ENCODE measurements at regions not wholly inside any gene's neighbourhood (a gene's known extent, or its start where the extent isn't known, plus 50 kb on each side); places are given as distances from the start of the nearest gene placed in this dataset.
A peak's percentile ranks its signal among the peaks of the same experiment; 100 is the strongest.

DNA sequence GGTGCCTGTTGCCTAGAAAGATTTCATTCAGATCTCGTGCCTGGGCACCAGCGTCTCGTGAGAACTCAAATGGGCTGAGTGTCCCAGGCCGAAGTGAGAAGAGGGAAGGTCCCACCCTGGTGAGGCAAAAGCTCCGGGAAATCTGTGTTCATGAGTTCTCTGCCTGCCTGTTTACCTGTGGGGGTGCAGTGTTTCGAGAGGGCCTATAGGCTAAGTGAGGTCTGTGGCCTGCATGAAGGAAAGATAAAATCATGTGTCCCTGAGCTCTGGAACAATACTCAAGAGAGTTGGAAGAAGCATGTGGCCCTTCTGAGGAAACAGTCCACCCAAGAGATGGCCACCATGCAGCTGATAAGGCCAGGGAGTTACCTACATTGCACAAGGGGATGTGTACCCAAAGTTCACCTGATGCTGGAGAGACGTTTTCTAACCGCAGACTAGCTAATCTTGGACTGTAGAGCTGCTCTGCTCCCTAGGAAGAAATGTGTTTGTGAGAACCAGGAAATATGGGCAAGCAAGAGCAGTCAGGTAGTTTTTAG, 63.5 kb upstream of the ST3GAL5 start:
- Histone ChIP-seq H3K4me3 (ENCODE audit: low read depth in 1 of 3, low read length in 3 of 3) (no peak overlapping the region), H3K4me1 (ENCODE audit: control insufficient read depth in 4 of 4, insufficient read depth in 4 of 4, low read length in 3 of 4) (peaks cover 27 to 60% (median 50%) of the 10 kb centered on the region in 4 donors), H3K36me3 (ENCODE audit: control insufficient read depth in 4 of 4, insufficient read depth in 3 of 4, low read depth in 1 of 4, low read length in 3 of 4) (no peaks in the 10 kb centered on the region), H3K27ac (ENCODE audit: low read depth in 1 of 2, low read length in 2 of 2) (peak overlapping the region in 1 of 2 donors; percentile 77), H3K9ac (ENCODE audit: low read depth in 1 of 2, low read length in 2 of 2) (no peak overlapping the region), H3K9me3 (ENCODE audit: control insufficient read depth in 4 of 4, low read length in 3 of 4) (no peaks in the 10 kb centered on the region), H3K27me3 (ENCODE audit: control insufficient read depth in 4 of 4, insufficient read depth in 4 of 4, low read length in 3 of 4) (no peaks in the 10 kb centered on the region)
- TF ChIP-seq NR2F2 (IDR thresholded peaks at IDR 0.05) (no peak), FOXA2 (IDR thresholded peaks at IDR 0.05) (peak; percentile 19), JUND (IDR thresholded peaks at IDR 0.05) (peak in 1 of 2 donors; percentile 14), HNF4A (conservative IDR thresholded peaks at IDR 0.05) (peak; percentile 66 to 74), FOXA1 (IDR thresholded peaks at IDR 0.05) (no peak), GABPA (IDR thresholded peaks at IDR 0.05 in 1 of 2, conservative IDR thresholded peaks at IDR 0.05 in 1 of 2) (no peak), YY1 (IDR thresholded peaks at IDR 0.05) (peak; percentile 41), RAD21 (IDR thresholded peaks at IDR 0.05) (peak in 1 of 2 donors; percentile 34), EGR1 (IDR thresholded peaks at IDR 0.05; ENCODE audit: low read depth in 2 of 2) (no peak), TAF1 (conservative IDR thresholded peaks at IDR 0.05) (no peak), SP1 (IDR thresholded peaks at IDR 0.05) (peak; percentile 41), RXRA (IDR thresholded peaks at IDR 0.05) (peak in 1 of 2 donors; percentile 51), HNF4G (IDR thresholded peaks at IDR 0.05) (no peak)
- TF ChIP-seq, protein P1, sequence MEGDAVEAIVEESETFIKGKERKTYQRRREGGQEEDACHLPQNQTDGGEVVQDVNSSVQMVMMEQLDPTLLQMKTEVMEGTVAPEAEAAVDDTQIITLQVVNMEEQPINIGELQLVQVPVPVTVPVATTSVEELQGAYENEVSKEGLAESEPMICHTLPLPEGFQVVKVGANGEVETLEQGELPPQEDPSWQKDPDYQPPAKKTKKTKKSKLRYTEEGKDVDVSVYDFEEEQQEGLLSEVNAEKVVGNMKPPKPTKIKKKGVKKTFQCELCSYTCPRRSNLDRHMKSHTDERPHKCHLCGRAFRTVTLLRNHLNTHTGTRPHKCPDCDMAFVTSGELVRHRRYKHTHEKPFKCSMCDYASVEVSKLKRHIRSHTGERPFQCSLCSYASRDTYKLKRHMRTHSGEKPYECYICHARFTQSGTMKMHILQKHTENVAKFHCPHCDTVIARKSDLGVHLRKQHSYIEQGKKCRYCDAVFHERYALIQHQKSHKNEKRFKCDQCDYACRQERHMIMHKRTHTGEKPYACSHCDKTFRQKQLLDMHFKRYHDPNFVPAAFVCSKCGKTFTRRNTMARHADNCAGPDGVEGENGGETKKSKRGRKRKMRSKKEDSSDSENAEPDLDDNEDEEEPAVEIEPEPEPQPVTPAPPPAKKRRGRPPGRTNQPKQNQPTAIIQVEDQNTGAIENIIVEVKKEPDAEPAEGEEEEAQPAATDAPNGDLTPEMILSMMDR (IDR thresholded peaks at IDR 0.05; ENCODE audit: low read depth, low read length, missing input control) = no peak
- TF ChIP-seq, protein P2, sequence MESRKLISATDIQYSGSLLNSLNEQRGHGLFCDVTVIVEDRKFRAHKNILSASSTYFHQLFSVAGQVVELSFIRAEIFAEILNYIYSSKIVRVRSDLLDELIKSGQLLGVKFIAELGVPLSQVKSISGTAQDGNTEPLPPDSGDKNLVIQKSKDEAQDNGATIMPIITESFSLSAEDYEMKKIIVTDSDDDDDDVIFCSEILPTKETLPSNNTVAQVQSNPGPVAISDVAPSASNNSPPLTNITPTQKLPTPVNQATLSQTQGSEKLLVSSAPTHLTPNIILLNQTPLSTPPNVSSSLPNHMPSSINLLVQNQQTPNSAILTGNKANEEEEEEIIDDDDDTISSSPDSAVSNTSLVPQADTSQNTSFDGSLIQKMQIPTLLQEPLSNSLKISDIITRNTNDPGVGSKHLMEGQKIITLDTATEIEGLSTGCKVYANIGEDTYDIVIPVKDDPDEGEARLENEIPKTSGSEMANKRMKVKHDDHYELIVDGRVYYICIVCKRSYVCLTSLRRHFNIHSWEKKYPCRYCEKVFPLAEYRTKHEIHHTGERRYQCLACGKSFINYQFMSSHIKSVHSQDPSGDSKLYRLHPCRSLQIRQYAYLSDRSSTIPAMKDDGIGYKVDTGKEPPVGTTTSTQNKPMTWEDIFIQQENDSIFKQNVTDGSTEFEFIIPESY (IDR thresholded peaks at IDR 0.05) = no peak
- TF ChIP-seq, protein P3, sequence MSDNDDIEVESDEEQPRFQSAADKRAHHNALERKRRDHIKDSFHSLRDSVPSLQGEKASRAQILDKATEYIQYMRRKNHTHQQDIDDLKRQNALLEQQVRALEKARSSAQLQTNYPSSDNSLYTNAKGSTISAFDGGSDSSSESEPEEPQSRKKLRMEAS (IDR thresholded peaks at IDR 0.05) = peak; percentile 11
- TF ChIP-seq, protein P4, sequence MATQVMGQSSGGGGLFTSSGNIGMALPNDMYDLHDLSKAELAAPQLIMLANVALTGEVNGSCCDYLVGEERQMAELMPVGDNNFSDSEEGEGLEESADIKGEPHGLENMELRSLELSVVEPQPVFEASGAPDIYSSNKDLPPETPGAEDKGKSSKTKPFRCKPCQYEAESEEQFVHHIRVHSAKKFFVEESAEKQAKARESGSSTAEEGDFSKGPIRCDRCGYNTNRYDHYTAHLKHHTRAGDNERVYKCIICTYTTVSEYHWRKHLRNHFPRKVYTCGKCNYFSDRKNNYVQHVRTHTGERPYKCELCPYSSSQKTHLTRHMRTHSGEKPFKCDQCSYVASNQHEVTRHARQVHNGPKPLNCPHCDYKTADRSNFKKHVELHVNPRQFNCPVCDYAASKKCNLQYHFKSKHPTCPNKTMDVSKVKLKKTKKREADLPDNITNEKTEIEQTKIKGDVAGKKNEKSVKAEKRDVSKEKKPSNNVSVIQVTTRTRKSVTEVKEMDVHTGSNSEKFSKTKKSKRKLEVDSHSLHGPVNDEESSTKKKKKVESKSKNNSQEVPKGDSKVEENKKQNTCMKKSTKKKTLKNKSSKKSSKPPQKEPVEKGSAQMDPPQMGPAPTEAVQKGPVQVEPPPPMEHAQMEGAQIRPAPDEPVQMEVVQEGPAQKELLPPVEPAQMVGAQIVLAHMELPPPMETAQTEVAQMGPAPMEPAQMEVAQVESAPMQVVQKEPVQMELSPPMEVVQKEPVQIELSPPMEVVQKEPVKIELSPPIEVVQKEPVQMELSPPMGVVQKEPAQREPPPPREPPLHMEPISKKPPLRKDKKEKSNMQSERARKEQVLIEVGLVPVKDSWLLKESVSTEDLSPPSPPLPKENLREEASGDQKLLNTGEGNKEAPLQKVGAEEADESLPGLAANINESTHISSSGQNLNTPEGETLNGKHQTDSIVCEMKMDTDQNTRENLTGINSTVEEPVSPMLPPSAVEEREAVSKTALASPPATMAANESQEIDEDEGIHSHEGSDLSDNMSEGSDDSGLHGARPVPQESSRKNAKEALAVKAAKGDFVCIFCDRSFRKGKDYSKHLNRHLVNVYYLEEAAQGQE (IDR thresholded peaks at IDR 0.05) = no peak
- TF ChIP-seq, protein P5, sequence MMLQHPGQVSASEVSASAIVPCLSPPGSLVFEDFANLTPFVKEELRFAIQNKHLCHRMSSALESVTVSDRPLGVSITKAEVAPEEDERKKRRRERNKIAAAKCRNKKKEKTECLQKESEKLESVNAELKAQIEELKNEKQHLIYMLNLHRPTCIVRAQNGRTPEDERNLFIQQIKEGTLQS (IDR thresholded peaks at IDR 0.05) = no peak
- WGBS = 58% methylated on average over 8 of the region's 8 CpGs
- DNase-seq (ENCODE audit: low spot score) = no peak

Data from liver (tissue), 8 donors.